Fibroblast of gingiva (primary cell): ENCODE measurements at regions not wholly inside any gene's neighbourhood (a gene's known extent, or its start where the extent isn't known, plus 50 kb on each side); places are given as distances from the start of the nearest gene placed in this dataset.
"Not testable (repeated sequence)": the region's sequence is repeated elsewhere in the genome, so short reads cannot be mapped to it uniquely, and the experiment has no call there.

Source experiments
- DNase-seq: peaks from one replicate; pipeline ENCODE4 v3.0.0-alpha.2; 2011; ENCODE audit warnings: low read depth

DNA sequence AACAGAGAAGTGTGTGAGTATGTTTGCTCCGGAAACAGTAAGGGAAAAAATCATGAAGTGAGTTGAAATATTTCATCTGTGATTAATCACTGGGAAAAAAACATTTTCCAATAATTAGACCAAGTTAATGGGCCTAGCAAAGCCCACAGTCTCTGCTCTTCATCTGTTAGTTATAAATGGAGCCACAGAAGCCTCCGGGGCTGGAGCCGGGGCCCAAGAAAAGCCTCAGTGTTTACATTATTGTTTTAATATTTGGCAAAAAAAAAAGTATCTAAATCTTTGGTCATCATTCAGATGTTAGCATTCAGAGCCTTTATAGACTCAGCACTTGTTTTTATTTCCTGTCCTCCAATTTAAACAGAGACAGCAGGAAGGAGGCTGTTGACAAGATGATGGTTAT, 115.0 kb downstream of the UBE2U start:
- DNase-seq: peak; percentile 9

DNA sequence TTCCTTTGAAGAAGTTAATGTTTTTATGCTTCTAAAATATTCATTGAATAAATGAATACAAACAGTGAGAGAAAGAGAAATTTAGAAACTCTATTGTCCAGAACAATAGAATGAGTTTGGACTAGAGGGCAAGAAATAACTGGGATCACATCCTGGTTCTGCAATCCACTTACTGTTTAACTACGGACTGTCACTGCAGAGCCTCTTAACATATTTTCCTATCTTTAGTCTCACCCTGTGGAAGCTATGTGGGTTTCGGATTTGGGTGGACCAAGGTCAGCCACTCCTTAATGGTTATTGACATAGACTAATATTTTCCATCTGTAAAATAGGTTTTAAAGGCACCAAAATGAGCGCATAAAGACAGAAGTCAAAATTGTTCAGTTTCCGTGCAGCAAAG, 116.6 kb downstream of the UBE2U start:
- DNase-seq: no peak

GRCh38 chr1:64320470-64320869, 117.0 kb downstream of the UBE2U start:
- peak; percentile 76 for DNase-seq

DNA sequence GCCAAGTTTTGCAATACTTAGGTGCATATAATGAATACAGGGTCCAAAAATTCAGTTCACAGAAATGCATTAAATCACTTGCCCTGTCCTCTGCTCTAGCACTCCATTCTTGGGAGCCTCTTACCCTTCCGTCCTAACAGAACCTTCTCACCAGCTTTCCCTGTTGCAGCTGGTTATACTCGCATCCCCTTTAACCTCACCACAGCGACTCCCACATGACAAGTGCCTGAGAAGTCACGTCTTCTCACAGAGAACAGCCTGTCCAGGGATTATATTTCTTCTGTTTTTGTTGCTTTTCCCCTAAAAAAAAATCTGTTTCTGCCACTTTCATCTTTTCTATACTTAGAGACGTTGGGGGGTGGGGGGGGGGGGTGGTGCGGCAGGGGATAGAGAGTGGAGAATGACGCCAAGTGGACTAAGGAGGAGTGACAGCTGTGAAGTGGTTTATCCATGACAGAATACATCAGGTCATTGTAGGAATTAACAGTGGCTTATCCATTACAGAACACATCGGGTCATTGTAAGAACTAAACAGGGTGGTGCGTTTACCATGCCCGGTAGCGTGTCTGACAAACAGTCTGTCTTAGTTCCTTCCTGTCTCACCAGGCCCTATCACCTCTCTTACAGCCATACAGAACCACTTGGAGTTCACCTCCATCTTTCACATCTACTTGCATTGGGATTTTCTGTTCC, 117.6 kb downstream of the UBE2U start:
- DNase-seq: no peak

GRCh38 chr1:64323054-64323453, 119.6 kb downstream of the UBE2U start:
- peak; percentile 67 for DNase-seq

GRCh38 chr1:64323882-64324281, 120.5 kb downstream of the UBE2U start:
- DNase-seq: no peak

DNA sequence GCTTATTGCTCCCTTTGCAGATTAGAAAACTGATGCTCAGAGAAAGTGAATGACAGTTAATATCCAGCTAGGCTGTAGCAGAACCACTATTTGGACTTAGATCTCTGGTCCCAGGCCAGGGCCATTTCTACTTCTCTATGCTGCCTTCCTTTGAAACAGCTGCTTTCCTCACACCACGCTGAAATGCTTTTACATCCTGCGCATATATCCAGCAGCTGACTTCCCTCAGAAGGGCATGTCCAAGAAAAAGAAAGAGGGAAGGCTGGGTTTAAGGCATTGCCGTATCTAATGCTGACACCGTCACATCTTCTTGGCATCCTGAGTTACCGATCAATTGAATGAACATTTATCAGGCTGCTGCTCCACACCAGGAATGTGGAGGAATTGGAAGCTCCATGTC, 122.4 kb downstream of the UBE2U start:
- DNase-seq: no peak

DNA sequence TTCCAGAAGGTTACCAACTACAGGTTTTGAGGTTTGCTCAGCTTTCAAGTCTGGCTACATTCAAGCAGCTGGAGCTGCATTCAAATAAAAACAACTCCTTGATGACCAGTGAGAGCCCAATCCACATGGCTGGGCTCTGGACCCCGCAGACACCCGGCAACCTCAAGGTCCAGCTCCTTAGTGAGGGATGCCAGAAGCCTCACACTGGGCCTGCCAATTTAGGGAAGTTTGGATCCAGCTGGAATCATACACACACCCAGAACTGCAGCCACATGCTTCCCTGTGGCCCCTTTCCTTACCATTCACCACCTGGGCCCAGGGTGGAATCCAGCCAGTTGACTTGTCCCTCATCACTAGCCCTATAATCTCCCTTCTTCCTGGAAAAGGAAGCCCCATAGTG, 123.7 kb downstream of the UBE2U start:
- DNase-seq: no peak

- no peak for DNase-seq
Observed at GRCh38 chr1:64328193-64328592, 124.8 kb downstream of the UBE2U start.

GRCh38 chr1:64330839-64331238, 127.4 kb downstream of the UBE2U start:
- no peak for DNase-seq

GRCh38 chr1:64335636-64336035, 132.2 kb downstream of the UBE2U start:
- DNase-seq: no peak

DNA sequence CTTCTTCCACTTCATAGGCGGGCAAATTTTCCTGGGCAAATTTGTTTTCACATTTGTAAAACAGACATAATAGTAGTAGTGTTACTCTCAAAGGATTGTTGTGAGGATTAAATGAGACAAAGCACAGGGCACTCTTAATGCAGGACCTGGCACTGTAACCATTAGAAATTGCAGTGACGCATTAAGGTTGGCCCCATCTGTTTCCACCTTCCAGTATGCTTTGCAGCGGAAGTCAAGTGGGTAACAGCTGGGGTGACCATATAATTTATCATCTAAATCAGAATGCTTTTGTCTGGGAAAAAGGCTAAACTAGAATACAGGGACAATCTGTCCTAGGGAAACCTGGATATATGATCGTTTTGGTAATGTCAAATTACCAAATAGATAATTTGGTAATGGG, 132.5 kb upstream of the CACHD1 start:
- DNase-seq: no peak

GRCh38 chr1:64337926-64338325, 132.0 kb upstream of the CACHD1 start:
- DNase-seq: peak; percentile 13

- no peak for DNase-seq
Observed at GRCh38 chr1:64340361-64340760, 129.6 kb upstream of the CACHD1 start.

DNA sequence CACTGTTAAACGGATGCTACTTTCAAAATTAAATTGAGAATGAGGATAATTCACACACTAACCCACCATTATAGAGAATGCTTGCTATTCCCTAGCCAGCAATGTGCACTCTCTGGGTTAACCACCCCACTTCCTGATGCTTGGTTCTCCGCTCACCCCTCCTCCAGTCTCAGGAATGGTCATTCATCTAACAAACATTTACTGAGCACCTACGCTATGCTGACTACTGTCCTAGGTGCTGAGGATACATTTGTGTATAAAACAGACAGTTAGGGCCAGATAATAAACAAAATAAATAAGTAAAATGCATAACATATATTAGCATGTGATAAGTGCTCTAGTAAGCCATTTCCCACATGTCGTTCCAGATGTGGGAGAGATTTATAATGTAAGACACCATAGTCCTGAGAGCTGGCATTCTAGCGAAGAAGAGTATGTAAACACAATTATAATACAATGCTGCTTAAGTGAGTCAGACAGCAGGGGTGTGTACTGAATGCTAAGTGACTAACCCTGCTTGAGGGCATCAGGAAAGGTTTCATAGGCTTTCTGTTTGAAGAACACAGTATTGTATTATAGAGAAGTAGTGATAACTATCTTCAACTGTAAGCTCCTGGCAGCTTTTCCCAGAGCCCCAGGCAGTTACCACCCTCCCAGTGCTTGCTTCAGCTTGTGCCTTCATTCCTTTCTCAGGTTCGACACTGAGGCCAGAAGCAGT, 126.7 kb upstream of the CACHD1 start:
- DNase-seq: peak; percentile 76

DNA sequence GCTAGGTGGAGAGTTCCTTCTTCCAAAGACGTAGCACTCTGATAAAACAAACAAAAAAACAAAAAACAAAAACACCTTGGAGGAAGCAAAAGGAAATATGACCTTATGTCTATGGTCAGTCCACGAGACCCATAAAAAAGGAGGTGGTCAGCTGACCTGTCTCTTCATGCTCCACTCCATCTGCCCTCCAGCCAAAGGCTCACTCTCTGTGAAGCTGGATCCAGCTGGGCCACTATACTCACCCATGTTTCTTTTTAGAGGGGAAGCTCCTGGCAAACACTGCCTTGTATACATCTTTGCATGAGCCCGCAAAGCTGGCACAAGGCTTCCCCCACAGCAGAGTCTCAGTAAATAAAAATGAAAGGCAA, 126.1 kb upstream of the CACHD1 start:
- no peak for DNase-seq

DNA sequence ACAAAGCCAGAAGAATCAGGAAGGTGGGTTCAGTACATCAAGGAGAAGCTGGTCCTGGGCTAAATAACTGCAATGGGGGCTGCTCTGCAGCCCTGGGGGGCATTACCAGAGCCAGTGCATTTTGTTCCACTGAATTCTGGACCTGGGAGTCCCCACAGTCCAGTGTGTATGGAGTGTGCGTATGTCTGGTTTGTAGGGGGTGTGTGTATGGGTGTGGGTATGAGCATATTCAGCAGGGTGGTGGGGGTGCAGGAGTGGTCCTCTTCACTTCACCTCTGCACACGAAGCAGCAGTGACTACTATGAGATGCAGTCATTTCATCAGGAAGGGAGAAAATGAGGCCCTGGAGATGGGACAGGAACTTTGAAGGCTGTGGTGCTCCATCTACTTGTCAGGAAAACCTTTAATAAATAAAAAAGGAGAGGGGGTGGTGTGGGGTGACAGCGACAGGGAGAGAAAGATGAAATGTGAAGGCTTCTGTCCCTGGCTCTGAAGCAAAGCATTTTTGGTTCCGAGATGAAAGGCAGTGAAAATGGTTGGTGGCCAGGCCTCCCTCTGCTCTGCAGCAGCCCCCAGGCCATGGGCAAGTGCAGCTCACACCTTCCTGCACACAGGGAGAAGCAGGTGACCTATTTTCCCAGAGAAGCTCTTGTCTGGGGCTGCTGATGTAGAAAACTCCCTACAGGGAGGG, 121.5 kb upstream of the CACHD1 start:
- DNase-seq: no peak

DNA sequence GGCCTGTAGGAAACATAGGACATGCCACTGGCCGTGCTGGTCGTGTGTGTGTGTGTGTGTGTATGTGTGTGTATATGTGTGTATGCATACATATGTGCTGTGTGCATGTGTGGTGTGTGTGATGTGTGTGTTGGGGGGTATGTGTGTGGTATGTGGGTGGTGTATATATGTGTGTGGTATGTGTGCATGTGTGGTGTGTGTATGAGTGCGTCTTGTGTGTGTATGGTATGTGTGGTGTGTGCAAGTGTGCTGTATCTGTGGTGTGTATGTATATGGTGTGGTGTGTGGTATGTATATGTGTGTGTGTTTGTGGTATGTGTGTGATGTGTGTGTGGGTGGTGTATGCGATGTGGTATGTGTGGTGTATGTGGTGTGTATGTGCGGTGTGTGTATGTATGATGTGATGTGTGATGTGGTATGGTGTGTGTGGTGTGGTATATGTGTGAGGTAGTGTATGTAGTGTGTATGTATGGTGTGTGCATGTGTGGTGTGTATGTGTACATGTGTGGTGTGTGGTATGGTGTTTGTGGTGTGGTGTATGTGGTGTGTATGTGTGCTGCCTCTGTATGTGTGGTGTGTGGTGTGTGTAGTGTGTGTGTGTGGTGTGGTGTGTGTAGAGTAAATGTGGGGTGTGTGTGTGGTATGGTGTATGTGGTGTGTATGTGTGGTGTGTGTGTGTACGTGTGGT, 120.8 kb upstream of the CACHD1 start:
- DNase-seq: no peak

DNA sequence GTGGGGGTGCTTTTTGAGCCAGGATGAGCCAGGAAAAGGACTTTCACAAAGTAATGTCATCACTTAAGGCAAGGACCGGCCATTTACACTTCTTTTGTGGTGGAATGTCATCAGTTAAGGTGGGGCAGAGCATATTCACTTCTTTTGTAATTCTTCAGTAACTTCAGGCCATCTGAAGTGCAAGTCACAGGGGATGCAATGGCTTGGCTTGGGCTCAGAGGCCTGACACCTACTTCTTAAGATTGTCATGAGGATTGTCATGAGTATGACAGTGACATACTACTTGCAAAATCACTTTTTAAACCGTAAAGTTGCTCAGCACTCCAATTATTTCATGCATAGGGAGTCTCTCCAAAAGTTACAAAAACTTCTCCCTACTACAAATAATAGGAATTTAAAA, 114.4 kb upstream of the CACHD1 start:
- DNase-seq: not testable (repeated sequence)

GRCh38 chr1:64356636-64357256, 113.2 kb upstream of the CACHD1 start:
- no peak for DNase-seq

GRCh38 chr1:64357422-64357821, 112.5 kb upstream of the CACHD1 start:
- DNase-seq: no peak

DNA sequence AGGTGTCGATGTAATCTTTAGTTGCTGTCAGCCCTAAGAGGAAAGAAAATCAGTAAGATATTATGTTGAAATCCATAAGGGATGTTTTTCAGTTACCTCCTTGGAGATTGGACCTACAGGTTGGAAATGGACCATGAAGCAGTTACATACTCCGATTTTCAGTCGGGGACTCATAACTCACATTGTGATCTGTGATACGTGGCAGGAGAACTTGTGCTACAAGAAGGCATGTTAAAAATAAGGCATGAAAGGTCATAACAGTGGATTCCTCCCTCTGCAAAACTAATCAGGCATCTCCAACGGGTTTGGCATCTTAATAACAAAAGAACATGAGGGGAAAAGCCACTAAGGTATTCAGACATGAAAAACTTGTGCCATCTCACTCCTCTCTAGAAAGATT, 111.2 kb upstream of the CACHD1 start:
- no peak for DNase-seq
